Thyroid gland (tissue), 4 donors: ENCODE measurements at regions not wholly inside any gene's neighbourhood (a gene's known extent, or its start where the extent isn't known, plus 50 kb on each side); places are given as distances from the start of the nearest gene placed in this dataset.

Source experiments
- DNase-seq, 2 donors: peaks; one replicate each; pipeline ENCODE4 v3.0.0-alpha.2; 2019
- H3K27ac ChIP-seq, 3 donors: fragments of 200-600 bp; sonication (generic); 1 replicate in 2 of 3; 2 replicates in 1 of 3; pipeline ENCODE4 v1.5.1; 2016 to 2019; ENCODE audit warnings: mild to moderate bottlenecking in 1 of 3, moderate library complexity in 1 of 3
- H3K27me3 ChIP-seq: fragments of 200-600 bp; sonication (generic); one replicate; pipeline ENCODE4 v1.5.1; 2019
- H3K36me3 ChIP-seq, 2 donors: fragments of 200-600 bp; sonication (generic); one replicate each; pipeline ENCODE4 v1.5.1; 2016 to 2019
- H3K4me1 ChIP-seq, 2 donors: fragments of 200-600 bp; sonication (generic); one replicate each; pipeline ENCODE4 v1.5.1; 2017 to 2019
- H3K4me3 ChIP-seq, 3 donors: fragments of 200-600 bp; sonication (generic); replicated peaks in 1 of 3; 1 replicate in 2 of 3; 2 replicates in 1 of 3; pipeline ENCODE4 v1.5.1; 2016; ENCODE audit warnings: mild to moderate bottlenecking in 1 of 3
- H3K9me3 ChIP-seq: fragments of 200-600 bp; sonication (generic); one replicate; pipeline ENCODE4 v1.5.1; 2017
- CTCF ChIP-seq, 6 experiments: fragments of 200-600 bp in 3 of 6; fragments of 450-650 bp in 3 of 6; sonication (generic) in 3 of 6; IDR thresholded peaks; one replicate each; pipeline ENCODE4 v1.5.1; 2016 to 2019; ENCODE audit warnings: antibody characterized with exemption in 6 of 6, mild to moderate bottlenecking in 2 of 6, inconsistent platforms in 1 of 6, moderate library complexity in 1 of 6
- POLR2A ChIP-seq, 2 donors: fragments of 450-650 bp; IDR thresholded peaks; one replicate each; pipeline ENCODE4 v1.6.1; 2017; ENCODE audit warnings: antibody characterized with exemption in 2 of 2, mild to moderate bottlenecking in 2 of 2, moderate library complexity in 1 of 2
- WGBS, 2 donors: methylation state at CpG; one replicate each; pipeline ENCODE4 v1.1.5; 2017; 5-methylcytosine and 5-hydroxymethylcytosine counted together
- intact Hi-C: fragments of 100-400 bp; cut with DNase I; formaldehyde crosslinking; loops from one replicate; pipeline ENCODE4 v1.15.1; 2023

GRCh38 chr11:116115801-116116200 lies 611.6 kb upstream of the CADM1 start:
- no peaks in the 10 kb centered on the region for H3K9me3 ChIP-seq
- no peak for TF ChIP-seq CTCF (IDR thresholded peaks at IDR 0.05)
- TF ChIP-seq POLR2A (IDR thresholded peaks at IDR 0.05) = no peak
- 95% methylated on average over 1 of the region's 1 CpG for WGBS, 2 donors
- no peak overlapping the region for H3K27ac ChIP-seq
- no peaks in the 10 kb centered on the region for H3K27me3 ChIP-seq
- intact Hi-C loops = no loop called here
- no peaks in the 10 kb centered on the region for H3K4me1 ChIP-seq
- H3K4me3 ChIP-seq = no peak overlapping the region
- no peaks in the 10 kb centered on the region for H3K36me3 ChIP-seq
- no peak for DNase-seq

- DNase-seq = no peak
- Histone ChIP-seq H3K27me3 (no peaks in the 10 kb centered on the region), H3K27ac (no peak overlapping the region), H3K4me1 (no peaks in the 10 kb centered on the region), H3K9me3 (no peaks in the 10 kb centered on the region), H3K4me3 (no peak overlapping the region), H3K36me3 (no peaks in the 10 kb centered on the region)
- intact Hi-C loops = no loop called here
- 86 to 89% methylated on average over 8 of the region's 8 CpGs for WGBS, 2 donors
- TF ChIP-seq CTCF (IDR thresholded peaks at IDR 0.05) (no peak), POLR2A (IDR thresholded peaks at IDR 0.05) (no peak)
These were observed 610.0 kb upstream of the CADM1 start for GRCh38 chr11:116114198-116114651.

- no peaks in the 10 kb centered on the region for H3K9me3 ChIP-seq
- no peaks in the 10 kb centered on the region for H3K4me1 ChIP-seq
- no peak overlapping the region for H3K4me3 ChIP-seq
- 79 to 84% methylated on average over 9 of the region's 9 CpGs for WGBS, 2 donors
- no peak overlapping the region for H3K27ac ChIP-seq
- H3K36me3 ChIP-seq = no peaks in the 10 kb centered on the region
- no peak for DNase-seq
- intact Hi-C loops = no loop called here
- no peak for TF ChIP-seq POLR2A (IDR thresholded peaks at IDR 0.05)
- no peak for TF ChIP-seq CTCF (IDR thresholded peaks at IDR 0.05)
- H3K27me3 ChIP-seq = no peaks in the 10 kb centered on the region
These were observed 608.1 kb upstream of the CADM1 start for GRCh38 chr11:116112087-116112935.

- TF ChIP-seq CTCF (IDR thresholded peaks at IDR 0.05) (no peak), POLR2A (IDR thresholded peaks at IDR 0.05) (no peak)
- intact Hi-C loops = no loop called here
- DNase-seq = no peak
- H3K36me3 ChIP-seq = no peaks in the 10 kb centered on the region
- H3K4me1 ChIP-seq = no peaks in the 10 kb centered on the region
- H3K27ac ChIP-seq = no peak overlapping the region
- H3K4me3 ChIP-seq = no peak overlapping the region
- H3K9me3 ChIP-seq = no peaks in the 10 kb centered on the region
- H3K27me3 ChIP-seq = no peaks in the 10 kb centered on the region
- WGBS, 2 donors = 86 to 94% methylated on average over 3 of the region's 3 CpGs
These were observed 607.3 kb upstream of the CADM1 start for GRCh38 chr11:116111546-116111945.

GRCh38 chr11:116110802-116111201 lies 606.6 kb upstream of the CADM1 start:
- H3K27ac ChIP-seq = no peak overlapping the region
- H3K4me1 ChIP-seq = no peaks in the 10 kb centered on the region
- H3K4me3 ChIP-seq = no peak overlapping the region
- H3K36me3 ChIP-seq = no peaks in the 10 kb centered on the region
- DNase-seq = no peak
- intact Hi-C loops = no loop called here
- TF ChIP-seq CTCF (IDR thresholded peaks at IDR 0.05) (no peak), POLR2A (IDR thresholded peaks at IDR 0.05) (no peak)
- H3K27me3 ChIP-seq = no peaks in the 10 kb centered on the region
- no CpG with 5 or more reads among the region's 1 CpG for whole genome bisulfite sequencing, 2 donors
- no peaks in the 10 kb centered on the region for H3K9me3 ChIP-seq
